HG02973 (cell line): ENCODE measurements at regions not wholly inside any gene's neighbourhood (a gene's known extent, or its start where the extent isn't known, plus 50 kb on each side); places are given as distances from the start of the nearest gene placed in this dataset.

Source experiments
- ATAC-seq: cut with Tn5 transposase; IDR thresholded peaks from one replicate; pipeline ENCODE4 v1.9.1; 2021; ENCODE audit warnings: moderate library complexity; ENCODE audit not compliant: unreplicated experiment

- ATAC-seq, result no peak
Measured at GRCh38 chr14:85978582-85979250, 448.8 kb downstream of the FLRT2 start.

DNA sequence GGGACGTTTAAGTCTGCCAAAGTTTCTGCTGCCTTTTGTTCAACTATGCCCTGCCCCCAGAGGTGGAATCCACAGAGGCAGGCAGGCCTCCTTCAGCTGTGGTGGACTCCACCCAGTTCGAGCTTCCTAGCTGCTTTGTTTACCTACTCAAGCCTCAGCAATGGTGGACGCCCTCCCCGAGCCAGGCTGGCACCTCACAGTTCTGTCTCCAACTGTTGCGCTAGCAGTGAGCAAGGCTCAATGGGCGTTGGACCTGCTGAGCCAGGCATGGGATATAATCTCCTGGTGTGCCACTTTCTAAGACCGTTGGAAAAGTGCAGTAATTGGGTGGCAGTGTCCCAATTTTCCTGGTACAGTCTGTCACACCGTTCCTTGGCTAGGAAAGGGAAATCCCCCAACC lies 444.7 kb downstream of the FLRT2 start:
- ATAC-seq, result no peak

- no peak for ATAC-seq
Measured at GRCh38 chr14:85963486-85963885, 433.5 kb downstream of the FLRT2 start.

DNA sequence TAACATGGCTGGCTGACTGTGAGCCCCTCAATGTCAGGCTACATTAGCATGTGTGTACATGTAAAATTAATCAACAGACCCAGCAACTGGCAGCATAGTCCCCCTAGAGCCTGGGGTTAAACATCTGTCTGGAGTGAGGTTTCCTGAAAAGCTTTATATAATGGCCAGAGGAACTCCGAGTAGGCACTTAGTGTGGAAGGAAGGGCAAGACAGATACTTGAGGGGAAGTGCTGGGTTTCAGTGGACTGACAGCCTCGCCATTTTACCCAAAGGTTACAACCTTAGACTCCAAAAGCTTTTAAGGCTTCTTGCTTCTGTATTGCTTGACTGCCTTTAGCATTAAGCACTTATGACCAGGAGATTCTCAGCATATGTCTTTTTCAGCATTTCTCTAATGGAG lies 430.8 kb downstream of the FLRT2 start:
- ATAC-seq, result no peak

- ATAC-seq, result no peak
Measured at GRCh38 chr14:85959063-85959462, 429.1 kb downstream of the FLRT2 start.

- no peak for ATAC-seq
Measured at GRCh38 chr14:85958069-85958468, 428.1 kb downstream of the FLRT2 start.

GRCh38 chr14:85953265-85953664 lies 423.3 kb downstream of the FLRT2 start:
- no peak for ATAC-seq

- no peak for ATAC-seq
Measured at GRCh38 chr14:85948153-85948552, 418.2 kb downstream of the FLRT2 start.

- no peak for ATAC-seq
Measured at GRCh38 chr14:85947461-85948139, 417.7 kb downstream of the FLRT2 start.

DNA sequence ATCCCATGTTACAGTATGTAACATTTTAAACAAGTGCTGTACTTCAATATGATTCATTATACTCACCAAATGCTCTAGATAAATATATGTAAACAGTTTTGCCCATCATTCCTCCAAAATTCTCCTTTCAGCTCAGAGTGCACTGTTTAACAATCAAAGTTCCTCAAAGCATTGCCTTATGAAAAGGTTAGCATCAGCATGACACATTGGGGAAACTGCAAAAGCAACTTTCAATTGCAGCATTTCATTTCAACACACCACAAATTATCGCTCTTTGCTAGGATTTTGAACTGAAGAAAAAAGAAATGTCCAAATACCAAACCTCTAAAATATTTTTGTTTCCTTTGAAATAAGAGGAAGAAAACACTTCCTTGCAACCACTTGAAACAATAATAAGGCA lies 413.2 kb downstream of the FLRT2 start:
- ATAC-seq, result no peak

DNA sequence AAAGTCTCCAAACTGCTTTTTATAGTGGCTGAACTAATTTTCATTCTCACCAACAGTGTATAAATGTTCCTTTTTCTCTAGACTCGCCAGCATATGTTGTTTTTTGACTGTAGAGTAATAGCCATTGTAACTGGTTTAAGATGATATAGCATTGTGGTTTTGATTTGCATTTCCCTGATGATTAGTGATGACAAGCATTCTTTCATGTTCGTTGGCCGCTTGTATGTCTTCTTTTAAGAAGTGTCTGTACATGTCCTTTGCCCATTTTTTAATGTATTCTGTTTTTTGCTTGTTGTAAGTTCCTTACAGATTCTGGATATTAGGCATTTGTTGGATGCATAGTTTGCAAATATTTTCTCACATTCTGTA lies 404.9 kb downstream of the FLRT2 start:
- peak; percentile 44 for ATAC-seq

DNA sequence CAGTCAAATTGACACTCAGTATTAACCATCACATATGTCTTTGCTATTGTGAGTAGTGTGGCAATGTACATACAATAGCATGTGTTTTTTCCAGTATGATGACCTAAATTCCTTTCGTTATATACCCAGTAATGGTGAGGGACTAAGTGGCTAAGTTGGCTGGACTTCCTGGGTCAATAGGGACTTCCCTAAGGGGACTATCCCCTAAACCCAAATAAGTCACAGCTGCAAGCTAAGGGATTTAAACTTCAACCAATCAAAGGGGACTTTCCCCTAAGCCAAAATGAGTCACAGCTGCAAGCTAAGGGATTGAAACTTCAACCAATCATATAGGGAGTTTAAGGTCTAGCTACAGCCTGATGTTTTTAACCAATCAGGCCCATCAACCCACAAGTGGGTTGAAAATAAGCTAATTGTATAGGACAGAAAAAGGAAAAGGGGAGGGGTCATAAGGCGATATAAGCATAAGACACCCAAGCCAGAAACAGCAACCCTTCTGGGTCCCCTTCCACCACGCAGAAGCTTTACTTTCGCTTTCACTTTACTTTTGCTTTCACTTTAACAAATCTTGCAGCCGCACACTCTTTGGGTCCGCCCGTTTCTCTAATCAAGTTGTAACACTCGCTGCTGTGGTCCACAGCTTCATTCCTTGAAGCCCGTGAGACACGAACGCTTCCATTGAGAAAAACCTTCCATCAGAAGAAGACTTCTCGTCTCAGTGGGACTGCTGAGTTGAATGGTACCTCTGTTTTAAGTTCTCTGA lies 404.4 kb downstream of the FLRT2 start:
- peak; percentile 88 for ATAC-seq

- no peak for ATAC-seq
Measured at GRCh38 chr14:85921241-85921640, 391.3 kb downstream of the FLRT2 start.

- ATAC-seq, result no peak
Measured at GRCh38 chr14:85917716-85918115, 387.8 kb downstream of the FLRT2 start.

- ATAC-seq, result no peak
Measured at GRCh38 chr14:85915711-85916110, 385.8 kb downstream of the FLRT2 start.

DNA sequence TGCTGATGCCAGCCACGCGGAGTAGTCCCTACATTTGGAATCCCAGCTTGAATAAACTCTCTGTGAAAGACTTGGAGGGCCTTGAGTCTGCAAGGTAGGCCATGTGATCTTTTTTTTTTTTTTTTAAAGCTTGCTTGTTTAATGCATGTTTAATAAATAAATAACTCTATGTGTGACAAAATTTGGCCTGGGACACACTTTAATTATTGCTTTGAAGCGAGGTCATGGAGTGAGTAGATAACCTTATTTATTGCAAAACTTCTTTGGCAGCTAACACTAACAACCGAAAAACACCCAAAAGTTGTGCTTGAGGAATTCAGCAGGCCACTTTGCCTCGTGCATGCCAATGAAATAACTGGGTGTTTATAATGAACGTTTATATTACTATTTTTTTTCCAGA lies 382.2 kb downstream of the FLRT2 start:
- ATAC-seq, result no peak

- no peak for ATAC-seq
Measured at GRCh38 chr14:85911044-85911443, 381.1 kb downstream of the FLRT2 start.

DNA sequence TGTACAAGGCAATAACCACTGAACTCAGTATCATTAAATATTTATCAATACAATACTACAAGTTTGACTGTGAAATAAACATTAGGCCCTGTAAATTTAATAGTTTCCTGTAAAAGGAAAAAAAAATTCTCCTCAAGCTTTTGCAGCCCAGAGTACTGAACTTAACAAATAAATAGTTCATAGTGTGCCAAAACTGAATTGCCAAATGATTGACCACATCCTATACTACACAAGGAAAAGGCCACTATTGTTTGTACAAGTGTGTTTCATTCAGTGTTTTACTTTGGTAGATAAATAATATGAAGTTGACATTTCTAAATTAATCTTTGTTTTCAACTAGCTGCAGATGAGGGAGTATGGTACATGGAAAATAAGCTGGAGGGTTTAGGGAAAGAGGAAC lies 379.6 kb downstream of the FLRT2 start:
- ATAC-seq, result no peak

- no peak for ATAC-seq
Measured at GRCh38 chr14:85907536-85907935, 377.6 kb downstream of the FLRT2 start.

DNA sequence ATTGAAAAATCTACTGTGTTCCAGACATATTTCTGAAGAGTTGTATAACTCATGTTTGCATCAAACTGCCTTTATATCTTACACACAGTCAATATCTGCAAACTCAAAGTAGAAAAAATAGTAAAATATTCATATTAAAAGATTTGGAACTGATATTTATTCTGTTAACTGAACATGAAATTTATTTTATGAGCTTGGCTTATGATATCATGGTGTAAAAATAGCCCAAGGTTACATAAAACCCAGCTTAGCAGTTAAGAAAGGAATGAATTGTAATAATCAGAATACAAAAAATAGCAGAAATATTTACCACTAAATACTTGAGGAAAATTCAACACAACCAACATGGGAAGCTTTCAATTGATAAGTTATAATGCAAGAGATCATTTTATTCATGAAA lies 367.9 kb downstream of the FLRT2 start:
- ATAC-seq, result no peak

DNA sequence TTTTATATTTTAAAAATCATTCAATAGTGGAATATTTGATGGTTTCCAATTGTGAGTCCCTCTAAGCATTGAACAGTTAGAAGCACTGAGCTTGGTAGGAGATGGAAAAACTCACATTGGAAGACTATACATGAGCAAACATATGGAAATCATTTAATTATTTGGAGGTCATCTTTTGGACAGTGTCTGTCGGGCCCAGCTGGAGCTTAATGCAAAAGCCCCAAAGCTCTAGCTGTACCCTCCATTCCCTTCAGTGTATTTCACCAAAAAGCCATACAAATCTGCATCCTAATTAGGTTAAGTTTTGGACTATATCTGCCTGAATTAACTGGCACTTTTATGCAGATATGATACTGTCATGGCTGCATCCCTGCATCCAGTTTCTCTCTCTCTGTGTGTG lies 365.7 kb downstream of the FLRT2 start:
- no peak for ATAC-seq

DNA sequence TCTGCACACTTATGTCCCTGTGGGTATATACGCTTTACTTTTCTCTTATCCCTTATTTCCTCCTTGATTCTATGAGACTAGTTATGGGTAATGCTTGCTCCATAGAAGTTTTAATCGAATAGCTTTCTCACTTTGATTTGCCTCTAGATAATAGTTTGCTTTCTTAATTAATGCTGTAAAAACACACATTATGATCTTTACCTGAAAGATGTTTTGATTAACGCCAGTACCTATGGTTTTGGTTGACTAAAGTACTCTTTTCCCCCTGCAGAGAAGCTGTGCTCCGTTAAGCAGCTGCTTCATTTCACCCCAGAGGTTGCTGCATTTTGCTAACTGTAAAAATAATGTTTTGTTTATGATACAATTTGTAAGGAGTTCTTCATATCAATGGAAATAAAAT lies 362.3 kb downstream of the FLRT2 start:
- ATAC-seq, result no peak
